HL-60 (cell line): ENCODE measurements at regions not wholly inside any gene's neighbourhood (a gene's known extent, or its start where the extent isn't known, plus 50 kb on each side); places are given as distances from the start of the nearest gene placed in this dataset.

Experiments
- POLR2AphosphoS5 ChIP-seq: IDR thresholded peaks from 2 replicates; pipeline ENCODE4 v1.6.1; 2012; ENCODE audit warnings: low read depth
- TF ChIP-seq, protein P1 (sequence below): IDR thresholded peaks from one replicate; pipeline ENCODE4 v1.5.1; 2011; ENCODE audit warnings: low read length, control low read depth, inconsistent platforms; ENCODE audit not compliant: insufficient read depth
- TF ChIP-seq, protein P2 (sequence below): IDR thresholded peaks from 2 replicates; pipeline ENCODE4 v1.6.1; 2012; ENCODE audit warnings: low read depth; ENCODE audit not compliant: insufficient replicate concordance

- TF ChIP-seq, protein P1, sequence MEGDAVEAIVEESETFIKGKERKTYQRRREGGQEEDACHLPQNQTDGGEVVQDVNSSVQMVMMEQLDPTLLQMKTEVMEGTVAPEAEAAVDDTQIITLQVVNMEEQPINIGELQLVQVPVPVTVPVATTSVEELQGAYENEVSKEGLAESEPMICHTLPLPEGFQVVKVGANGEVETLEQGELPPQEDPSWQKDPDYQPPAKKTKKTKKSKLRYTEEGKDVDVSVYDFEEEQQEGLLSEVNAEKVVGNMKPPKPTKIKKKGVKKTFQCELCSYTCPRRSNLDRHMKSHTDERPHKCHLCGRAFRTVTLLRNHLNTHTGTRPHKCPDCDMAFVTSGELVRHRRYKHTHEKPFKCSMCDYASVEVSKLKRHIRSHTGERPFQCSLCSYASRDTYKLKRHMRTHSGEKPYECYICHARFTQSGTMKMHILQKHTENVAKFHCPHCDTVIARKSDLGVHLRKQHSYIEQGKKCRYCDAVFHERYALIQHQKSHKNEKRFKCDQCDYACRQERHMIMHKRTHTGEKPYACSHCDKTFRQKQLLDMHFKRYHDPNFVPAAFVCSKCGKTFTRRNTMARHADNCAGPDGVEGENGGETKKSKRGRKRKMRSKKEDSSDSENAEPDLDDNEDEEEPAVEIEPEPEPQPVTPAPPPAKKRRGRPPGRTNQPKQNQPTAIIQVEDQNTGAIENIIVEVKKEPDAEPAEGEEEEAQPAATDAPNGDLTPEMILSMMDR: no peak
- no peak for TF ChIP-seq POLR2AphosphoS5
- TF ChIP-seq, protein P2, sequence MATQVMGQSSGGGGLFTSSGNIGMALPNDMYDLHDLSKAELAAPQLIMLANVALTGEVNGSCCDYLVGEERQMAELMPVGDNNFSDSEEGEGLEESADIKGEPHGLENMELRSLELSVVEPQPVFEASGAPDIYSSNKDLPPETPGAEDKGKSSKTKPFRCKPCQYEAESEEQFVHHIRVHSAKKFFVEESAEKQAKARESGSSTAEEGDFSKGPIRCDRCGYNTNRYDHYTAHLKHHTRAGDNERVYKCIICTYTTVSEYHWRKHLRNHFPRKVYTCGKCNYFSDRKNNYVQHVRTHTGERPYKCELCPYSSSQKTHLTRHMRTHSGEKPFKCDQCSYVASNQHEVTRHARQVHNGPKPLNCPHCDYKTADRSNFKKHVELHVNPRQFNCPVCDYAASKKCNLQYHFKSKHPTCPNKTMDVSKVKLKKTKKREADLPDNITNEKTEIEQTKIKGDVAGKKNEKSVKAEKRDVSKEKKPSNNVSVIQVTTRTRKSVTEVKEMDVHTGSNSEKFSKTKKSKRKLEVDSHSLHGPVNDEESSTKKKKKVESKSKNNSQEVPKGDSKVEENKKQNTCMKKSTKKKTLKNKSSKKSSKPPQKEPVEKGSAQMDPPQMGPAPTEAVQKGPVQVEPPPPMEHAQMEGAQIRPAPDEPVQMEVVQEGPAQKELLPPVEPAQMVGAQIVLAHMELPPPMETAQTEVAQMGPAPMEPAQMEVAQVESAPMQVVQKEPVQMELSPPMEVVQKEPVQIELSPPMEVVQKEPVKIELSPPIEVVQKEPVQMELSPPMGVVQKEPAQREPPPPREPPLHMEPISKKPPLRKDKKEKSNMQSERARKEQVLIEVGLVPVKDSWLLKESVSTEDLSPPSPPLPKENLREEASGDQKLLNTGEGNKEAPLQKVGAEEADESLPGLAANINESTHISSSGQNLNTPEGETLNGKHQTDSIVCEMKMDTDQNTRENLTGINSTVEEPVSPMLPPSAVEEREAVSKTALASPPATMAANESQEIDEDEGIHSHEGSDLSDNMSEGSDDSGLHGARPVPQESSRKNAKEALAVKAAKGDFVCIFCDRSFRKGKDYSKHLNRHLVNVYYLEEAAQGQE: no peak
Measured at GRCh38 chr10:108691126-108691525, 1232.2 kb downstream of the XPNPEP1 start.
